Posterior vena cava (tissue), 2 donors: ENCODE measurements at regions not wholly inside any gene's neighbourhood (a gene's known extent, or its start where the extent isn't known, plus 50 kb on each side); places are given as distances from the start of the nearest gene placed in this dataset.
"Not testable (repeated sequence)": the region's sequence is repeated elsewhere in the genome, so short reads cannot be mapped to it uniquely, and the experiment has no call there.

ENCODE experiments used
- DNase-seq: peaks from one replicate; pipeline ENCODE4 v3.0.0-alpha.2; 2020; ENCODE audit warnings: low spot score
- intact Hi-C, 2 donors: fragments of 100-400 bp; cut with DNase I; formaldehyde crosslinking; loops; one replicate each; pipeline versions ENCODE4 v1.14.1 to v1.14.2; 2022 to 2023
- donor health status: DM: yes; HTN: yes; CAD: no.
- donor health status: DM: yes; HTN: yes; CAD: no.

GRCh38 chr3:3302964-3303363 is 123.5 kb upstream of the CRBN start:
- intact Hi-C loops, result no loop called here
- DNase-seq, result no peak

- intact Hi-C loops, result no loop called here
- no peak for DNase-seq
Measured at GRCh38 chr3:3301476-3301875, 122.0 kb upstream of the CRBN start.

- intact Hi-C loops, result no loop called here
- no peak for DNase-seq
Measured at GRCh38 chr3:3296979-3297381, 117.5 kb upstream of the CRBN start.

GRCh38 chr3:3295586-3295985 is 116.1 kb upstream of the CRBN start:
- intact Hi-C loops, result no loop called here
- DNase-seq, result no peak

GRCh38 chr3:3291756-3292283 is 112.3 kb upstream of the CRBN start:
- DNase-seq, intact Hi-C loops: not testable (repeated sequence)

- no peak for DNase-seq
- intact Hi-C loops, result no loop called here
Measured at GRCh38 chr3:3288255-3288654, 108.8 kb upstream of the CRBN start.

GRCh38 chr3:3286014-3286413 is 106.5 kb upstream of the CRBN start:
- intact Hi-C loops, result no loop called here
- no peak for DNase-seq

GRCh38 chr3:3281024-3281423 is 101.5 kb upstream of the CRBN start:
- DNase-seq, result no peak
- intact Hi-C loops, result no loop called here

GRCh38 chr3:3280396-3280795 is 100.9 kb upstream of the CRBN start:
- no peak for DNase-seq
- intact Hi-C loops, result no loop called here

- intact Hi-C loops, result no loop called here
Measured at GRCh38 chr3:3278073-3278472, 98.6 kb upstream of the CRBN start.

GRCh38 chr3:3276630-3277029 is 97.1 kb upstream of the CRBN start:
- DNase-seq, result no peak
- intact Hi-C loops, result no loop called here

More at GRCh38 chr3:3278073-3278472, 98.6 kb upstream of the CRBN start:
- DNase-seq, result no peak

- intact Hi-C loops, result no loop called here
- DNase-seq, result no peak
Measured at GRCh38 chr3:3264796-3265195, 85.3 kb upstream of the CRBN start.

GRCh38 chr3:3260870-3261269 is 81.4 kb upstream of the CRBN start:
- intact Hi-C loops, result no loop called here
- DNase-seq, result no peak

- intact Hi-C loops, result no loop called here
- no peak for DNase-seq
Measured at GRCh38 chr3:3259181-3259580, 79.7 kb upstream of the CRBN start.

- intact Hi-C loops, result no loop called here
Measured at GRCh38 chr3:3258281-3258680, 78.8 kb upstream of the CRBN start.

GRCh38 chr3:3241596-3241995 is 62.1 kb upstream of the CRBN start:
- intact Hi-C loops, result no loop called here
- no peak for DNase-seq

More at GRCh38 chr3:3258281-3258680, 78.8 kb upstream of the CRBN start:
- no peak for DNase-seq

- intact Hi-C loops, result no loop called here
- no peak for DNase-seq
Measured at GRCh38 chr3:3240986-3241385, 61.5 kb upstream of the CRBN start.

GRCh38 chr3:3237979-3238378 is 58.5 kb upstream of the CRBN start:
- DNase-seq, result no peak
- intact Hi-C loops, result loop anchor here in 1 of 2 donors (2.0 kb wide), 1 partner anchor 31 kb away; no protein-coding TSS in a partner anchor

GRCh38 chr3:3232251-3232650 is 52.8 kb upstream of the CRBN start:
- intact Hi-C loops, result no loop called here
- no peak for DNase-seq
